Esophagus (tissue), 2 donors: ENCODE measurements at regions not wholly inside any gene's neighbourhood (a gene's known extent, or its start where the extent isn't known, plus 50 kb on each side); places are given as distances from the start of the nearest gene placed in this dataset.

ENCODE experiments used
- H3K27ac ChIP-seq, 2 donors: one replicate each; pipeline ENCODE4 v1.5.1; 2013; ENCODE audit warnings: low read depth in 2 of 2, mild to moderate bottlenecking in 2 of 2, inconsistent platforms in 1 of 2, low read length in 1 of 2, moderate library complexity in 1 of 2
- H3K27me3 ChIP-seq, 2 donors: one replicate each; pipeline ENCODE4 v1.6.1; 2013; ENCODE audit warnings: low read length in 2 of 2, control low read depth in 1 of 2, mild to moderate bottlenecking in 1 of 2; ENCODE audit not compliant: insufficient read depth in 2 of 2, control insufficient read depth in 1 of 2
- H3K36me3 ChIP-seq, 2 donors: one replicate each; pipeline ENCODE4 v1.6.1; 2013; ENCODE audit warnings: low read length in 1 of 2; ENCODE audit not compliant: control insufficient read depth in 2 of 2, insufficient read depth in 2 of 2
- H3K4me1 ChIP-seq, 2 donors: one replicate each; pipeline ENCODE4 v1.6.1; 2013; ENCODE audit warnings: low read length in 1 of 2; ENCODE audit not compliant: control insufficient read depth in 2 of 2, insufficient read depth in 2 of 2
- H3K4me3 ChIP-seq, 2 donors: one replicate each; pipeline ENCODE4 v1.5.1; 2013; ENCODE audit warnings: low read length in 2 of 2, mild to moderate bottlenecking in 2 of 2, low read depth in 1 of 2, moderate library complexity in 1 of 2
- H3K9me3 ChIP-seq, 2 donors: one replicate each; pipeline ENCODE4 v1.6.1; 2013; ENCODE audit warnings: mild to moderate bottlenecking in 2 of 2, low read depth in 1 of 2, low read length in 1 of 2, moderate library complexity in 1 of 2; ENCODE audit not compliant: control insufficient read depth in 2 of 2, insufficient read depth in 1 of 2
- WGBS, 2 donors: extraction: QIAGEN DNeasy Blood & Tissue Kit; methylation state at CpG; one replicate each; pipeline ENCODE4 v1.1.7; 2013; 5-methylcytosine and 5-hydroxymethylcytosine counted together
- donor health status: healthy with polysubstance abuse.
- donor health status: Bipolar disorder and iron deficiency.

- Histone ChIP-seq H3K27me3 (no peaks in the 10 kb centered on the region), H3K36me3 (no peaks in the 10 kb centered on the region), H3K4me3 (no peak overlapping the region), H3K4me1 (no peaks in the 10 kb centered on the region), H3K27ac (no peak overlapping the region), H3K9me3 (no peaks in the 10 kb centered on the region)
- WGBS, 2 donors = 76 to 78% methylated on average over 12 of the region's 12 CpGs
Observed at GRCh38 chr10:33760056-33760943, 425.8 kb upstream of the NRP1 start.

GRCh38 chr10:33759191-33759590 is 424.7 kb upstream of the NRP1 start:
- Histone ChIP-seq H3K4me1 (no peaks in the 10 kb centered on the region), H3K4me3 (no peak overlapping the region), H3K27me3 (peaks cover 0 to 2% of the 10 kb centered on the region in 2 donors), H3K36me3 (no peaks in the 10 kb centered on the region), H3K27ac (no peak overlapping the region), H3K9me3 (no peaks in the 10 kb centered on the region)
- WGBS, 2 donors = 93% methylated on average over 5 of the region's 5 CpGs

- no peaks in the 10 kb centered on the region for H3K9me3 ChIP-seq
- no peak overlapping the region for H3K27ac ChIP-seq
- H3K4me1 ChIP-seq = no peaks in the 10 kb centered on the region
- H3K36me3 ChIP-seq = no peaks in the 10 kb centered on the region
- 43 to 57% methylated on average over 3 of the region's 3 CpGs for WGBS, 2 donors
- H3K27me3 ChIP-seq = peaks cover 0 to 4% of the 10 kb centered on the region in 2 donors
- no peak overlapping the region for H3K4me3 ChIP-seq
Observed at GRCh38 chr10:33758299-33758698, 423.8 kb upstream of the NRP1 start.

GRCh38 chr10:33754052-33754451 is 419.6 kb upstream of the NRP1 start:
- Histone ChIP-seq H3K4me3 (no peak overlapping the region), H3K36me3 (no peaks in the 10 kb centered on the region), H3K4me1 (no peaks in the 10 kb centered on the region), H3K27me3 (peaks cover 0 to 4% of the 10 kb centered on the region in 2 donors), H3K27ac (no peak overlapping the region), H3K9me3 (no peaks in the 10 kb centered on the region)
- 91 to 97% methylated on average over 4 of the region's 4 CpGs for WGBS, 2 donors

- Histone ChIP-seq H3K9me3 (no peaks in the 10 kb centered on the region), H3K27ac (no peak overlapping the region), H3K4me3 (no peak overlapping the region), H3K27me3 (peaks cover 0 to 4% of the 10 kb centered on the region in 2 donors), H3K36me3 (no peaks in the 10 kb centered on the region), H3K4me1 (no peaks in the 10 kb centered on the region)
- WGBS, 2 donors = 89 to 95% methylated on average over 3 of the region's 3 CpGs
Observed at GRCh38 chr10:33753389-33753788, 418.9 kb upstream of the NRP1 start.

GRCh38 chr10:33749790-33750189 is 415.3 kb upstream of the NRP1 start:
- peaks cover 0 to 4% of the 10 kb centered on the region in 2 donors for H3K27me3 ChIP-seq
- no peaks in the 10 kb centered on the region for H3K36me3 ChIP-seq
- no peaks in the 10 kb centered on the region for H3K9me3 ChIP-seq
- no peaks in the 10 kb centered on the region for H3K4me1 ChIP-seq
- no peak overlapping the region for H3K4me3 ChIP-seq
- H3K27ac ChIP-seq = no peak overlapping the region
- WGBS, 2 donors = 70 to 73% methylated on average over 4 of the region's 4 CpGs

GRCh38 chr10:33749067-33749735 is 414.7 kb upstream of the NRP1 start:
- H3K27me3 ChIP-seq = peaks cover 0 to 3% of the 10 kb centered on the region in 2 donors
- no peak overlapping the region for H3K27ac ChIP-seq
- no peaks in the 10 kb centered on the region for H3K9me3 ChIP-seq
- H3K36me3 ChIP-seq = no peaks in the 10 kb centered on the region
- 13 to 19% methylated on average over 2 of the region's 2 CpGs for WGBS, 2 donors
- no peaks in the 10 kb centered on the region for H3K4me1 ChIP-seq
- H3K4me3 ChIP-seq = no peak overlapping the region

GRCh38 chr10:33746836-33747268 is 412.4 kb upstream of the NRP1 start:
- H3K36me3 ChIP-seq = no peaks in the 10 kb centered on the region
- no peaks in the 10 kb centered on the region for H3K27me3 ChIP-seq
- H3K27ac ChIP-seq = no peak overlapping the region
- 84 to 86% methylated on average over 4 of the region's 4 CpGs for WGBS, 2 donors
- no peak overlapping the region for H3K4me3 ChIP-seq
- H3K4me1 ChIP-seq = no peaks in the 10 kb centered on the region
- H3K9me3 ChIP-seq = no peaks in the 10 kb centered on the region

- no peak overlapping the region for H3K27ac ChIP-seq
- 86 to 95% methylated on average over 6 of the region's 6 CpGs for WGBS, 2 donors
- no peaks in the 10 kb centered on the region for H3K36me3 ChIP-seq
- no peak overlapping the region for H3K4me3 ChIP-seq
- no peaks in the 10 kb centered on the region for H3K4me1 ChIP-seq
- H3K27me3 ChIP-seq = no peaks in the 10 kb centered on the region
- no peaks in the 10 kb centered on the region for H3K9me3 ChIP-seq
Observed at GRCh38 chr10:33746186-33746585, 411.7 kb upstream of the NRP1 start.
